GM19372 (cell line): ENCODE measurements at regions not wholly inside any gene's neighbourhood (a gene's known extent, or its start where the extent isn't known, plus 50 kb on each side); places are given as distances from the start of the nearest gene placed in this dataset.

Experiments used
- ATAC-seq: cut with Tn5 transposase; IDR thresholded peaks from one replicate; pipeline ENCODE4 v1.9.1; 2021; ENCODE audit warnings: mild to moderate bottlenecking, low read depth, moderate library complexity; ENCODE audit not compliant: unreplicated experiment

DNA sequence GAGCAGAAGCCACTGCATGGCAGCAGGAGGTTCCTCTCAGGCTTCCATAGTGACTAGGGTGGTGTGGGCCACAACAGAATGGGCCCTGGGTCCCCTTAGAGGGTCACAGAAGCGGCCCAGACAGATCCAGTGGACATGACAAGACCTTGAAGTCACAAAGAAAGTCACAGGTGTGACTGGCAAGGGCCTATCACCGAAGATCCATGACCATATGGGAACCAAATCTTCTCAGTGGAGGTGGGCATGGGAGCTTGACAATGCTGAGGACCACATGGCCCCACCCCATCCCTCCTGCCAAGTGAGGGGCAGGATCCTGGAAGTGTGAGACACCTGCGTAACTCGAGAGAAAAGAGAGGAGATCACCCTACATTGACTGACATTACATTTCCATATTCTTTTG, 332.4 kb downstream of the MSX2 start:
- no peak for ATAC-seq

DNA sequence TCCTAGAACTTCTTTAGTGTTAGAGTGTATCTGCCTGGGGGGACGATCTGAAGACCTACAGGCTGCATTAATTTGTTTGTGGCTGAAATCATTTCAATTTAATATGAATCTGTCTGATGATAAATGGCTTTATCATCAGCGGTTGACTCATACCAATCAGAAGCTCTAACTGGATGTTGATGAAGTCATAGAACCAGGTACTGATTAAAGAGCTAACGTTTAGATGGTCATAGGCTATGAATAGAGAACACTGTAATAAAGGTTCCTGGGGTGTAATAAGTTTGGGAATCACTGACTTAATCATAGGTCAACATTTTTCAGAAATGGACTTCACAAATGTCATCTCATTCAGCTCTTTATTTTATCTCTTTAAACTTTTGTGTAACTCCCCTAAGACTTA, 329.9 kb downstream of the MSX2 start:
- no peak for ATAC-seq

GRCh38 chr5:175052351-175052750, 328.0 kb downstream of the MSX2 start:
- no peak for ATAC-seq

DNA sequence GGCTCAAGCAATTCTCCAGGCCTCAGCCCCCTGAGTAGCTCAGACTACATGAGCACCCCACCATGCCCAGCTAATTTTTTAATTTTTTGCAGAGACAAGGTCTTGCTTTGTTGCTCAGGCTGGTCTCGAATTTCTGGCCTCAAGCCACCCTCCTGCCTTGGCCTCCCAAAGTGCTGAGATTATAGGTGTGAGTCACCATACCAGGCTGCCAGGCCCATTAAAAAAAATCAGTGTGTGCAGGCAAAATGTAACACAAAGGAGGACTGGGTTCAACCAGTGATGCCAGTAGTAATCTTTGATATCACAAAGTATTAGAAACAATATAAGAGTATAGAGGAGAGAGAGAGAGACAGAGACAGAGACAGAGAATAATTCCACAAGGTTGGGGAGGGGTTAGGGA, 322.7 kb downstream of the MSX2 start:
- ATAC-seq: no peak

DNA sequence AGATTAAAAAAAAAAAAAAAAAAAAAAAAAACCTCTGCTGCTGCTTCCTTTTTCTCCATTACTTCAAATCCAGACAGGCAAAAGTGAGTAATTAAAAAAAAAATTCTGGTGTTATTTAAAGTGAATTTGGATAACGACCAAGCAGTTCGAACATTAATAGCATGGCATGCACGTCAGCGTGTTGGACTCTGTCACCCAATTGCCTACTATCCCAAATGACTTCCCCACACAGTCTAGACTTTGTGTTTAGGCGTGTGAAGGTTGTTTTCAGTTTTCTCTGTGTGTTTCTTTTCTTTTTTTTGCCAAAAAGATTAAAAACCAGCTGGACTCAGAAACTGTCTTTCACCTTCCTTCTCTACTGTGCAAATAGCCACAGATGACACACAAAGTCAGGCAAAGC, 321.4 kb downstream of the MSX2 start:
- ATAC-seq: no peak

- no peak for ATAC-seq
These were observed 313.4 kb downstream of the MSX2 start for GRCh38 chr5:175037820-175038219.

- no peak for ATAC-seq
These were observed 311.6 kb downstream of the MSX2 start for GRCh38 chr5:175035882-175036533.

DNA sequence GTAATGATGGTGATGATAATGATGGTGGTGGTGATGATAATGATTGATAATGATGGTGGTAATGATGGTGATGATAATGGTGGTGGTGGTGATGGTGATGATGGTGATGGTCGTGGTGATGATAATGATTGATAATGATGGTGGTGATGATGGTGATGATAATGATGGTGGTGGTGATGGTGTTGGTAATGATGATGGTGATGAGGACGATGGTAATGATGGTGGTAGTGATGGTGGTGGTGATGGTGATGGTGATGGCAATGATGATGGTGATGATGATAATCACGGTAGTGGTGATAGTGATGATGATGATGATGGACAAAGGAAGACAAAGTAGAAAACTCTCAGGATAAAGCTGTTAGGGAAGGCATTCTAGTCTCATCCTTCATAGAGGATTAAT, 310.5 kb downstream of the MSX2 start:
- ATAC-seq: no peak

GRCh38 chr5:175032741-175033151, 308.4 kb downstream of the MSX2 start:
- no peak for ATAC-seq

- ATAC-seq: no peak
These were observed 307.6 kb downstream of the MSX2 start for GRCh38 chr5:175032013-175032412.

- ATAC-seq: no peak
These were observed 303.0 kb downstream of the MSX2 start for GRCh38 chr5:175027390-175027789.

GRCh38 chr5:175025077-175025476, 300.7 kb downstream of the MSX2 start:
- no peak for ATAC-seq

GRCh38 chr5:175021841-175022625, 297.7 kb downstream of the MSX2 start:
- ATAC-seq: no peak

DNA sequence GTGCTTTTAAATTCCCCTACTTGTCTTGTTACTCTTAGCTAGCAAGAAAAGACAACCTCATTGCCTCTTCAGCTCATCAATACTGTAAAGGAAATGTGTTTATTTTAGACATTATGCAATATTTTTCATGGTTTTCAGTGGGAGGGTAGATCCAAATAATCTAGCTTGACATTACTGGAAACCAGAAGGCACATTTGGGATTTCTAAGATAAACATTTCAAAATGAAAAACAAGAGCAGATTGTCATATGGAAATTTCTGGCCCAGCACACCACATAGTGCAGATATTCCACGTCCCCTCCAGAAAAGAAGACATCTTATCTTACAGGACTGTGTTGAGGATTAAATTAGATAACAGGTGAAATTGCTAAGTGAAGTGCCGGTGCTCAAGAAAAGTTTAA, 296.9 kb downstream of the MSX2 start:
- no peak for ATAC-seq

- ATAC-seq: no peak
These were observed 290.8 kb downstream of the MSX2 start for GRCh38 chr5:175015028-175015685.

GRCh38 chr5:175013251-175013650, 288.9 kb downstream of the MSX2 start:
- no peak for ATAC-seq

DNA sequence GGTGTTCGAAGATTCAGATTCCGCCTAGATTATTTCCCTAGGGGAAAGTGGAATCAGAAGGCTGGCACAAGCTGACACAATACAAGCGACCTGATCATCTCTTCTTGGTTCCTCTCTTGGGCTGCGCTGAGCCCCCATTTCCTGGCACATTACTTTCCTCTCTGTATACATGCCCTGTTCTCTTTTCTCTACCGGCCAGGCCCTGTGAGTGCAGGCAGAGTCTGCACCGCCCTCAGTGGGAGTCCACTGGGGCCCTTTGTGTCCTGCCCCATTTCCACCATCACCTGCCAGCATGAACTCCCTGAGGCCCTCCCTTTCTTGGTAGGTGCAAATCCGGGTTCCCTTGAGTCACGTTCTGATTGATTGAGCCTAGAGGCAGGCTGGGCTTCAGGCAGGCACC, 287.9 kb downstream of the MSX2 start:
- no peak for ATAC-seq

DNA sequence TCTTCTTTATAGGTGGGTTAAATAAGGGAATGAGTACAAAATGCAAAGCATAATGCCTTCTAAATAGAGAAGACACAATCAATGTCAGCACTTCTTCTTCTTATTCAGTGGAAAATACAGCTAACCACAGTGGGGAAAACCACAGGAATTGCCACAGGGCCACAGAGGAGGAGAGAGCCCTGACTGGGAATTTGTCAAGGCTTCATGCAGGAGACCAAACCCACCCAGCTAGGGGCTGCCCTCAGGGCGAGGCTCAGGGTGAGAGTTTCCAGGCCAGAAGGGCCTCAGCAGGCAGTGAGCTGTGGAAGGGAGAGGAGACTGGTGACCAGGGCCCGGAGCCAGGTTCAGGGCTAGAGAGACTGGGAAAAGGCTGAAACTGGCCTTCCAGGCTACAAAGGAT, 279.1 kb downstream of the MSX2 start:
- ATAC-seq: no peak

DNA sequence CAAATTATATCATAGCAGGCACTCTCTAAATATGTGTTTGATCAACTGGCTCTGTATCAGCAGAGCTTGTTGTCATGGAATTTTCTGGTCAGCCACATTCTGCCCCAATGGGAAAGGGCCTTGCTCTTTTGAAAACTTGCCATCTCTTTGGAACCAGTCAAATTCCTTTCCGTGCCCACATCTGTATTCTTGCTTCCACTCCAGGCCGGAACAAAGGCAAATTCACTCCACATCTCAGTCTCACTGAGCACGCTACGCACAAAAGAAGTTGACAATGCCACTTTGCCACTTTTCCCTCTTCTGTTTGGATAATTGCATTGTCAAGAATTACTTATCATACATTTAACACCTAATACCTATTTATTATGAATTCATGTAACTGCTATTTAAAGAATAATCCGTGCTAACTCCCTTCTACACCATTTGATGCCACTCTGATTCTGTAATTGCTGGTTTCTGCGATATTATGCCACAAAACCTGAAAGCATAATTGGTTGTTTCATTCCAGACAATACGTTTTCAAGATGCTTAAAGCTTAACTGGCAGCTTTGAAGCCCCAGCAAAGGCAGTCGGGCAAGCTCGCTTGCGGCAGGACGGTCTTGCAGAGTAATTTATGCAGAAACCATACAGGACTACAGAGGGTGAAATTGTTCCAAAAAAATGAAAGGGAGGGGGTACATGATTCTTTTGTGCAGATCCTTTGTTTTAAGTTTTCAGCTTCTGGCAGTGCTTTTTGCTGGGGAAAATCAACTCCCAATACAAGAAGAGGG, 277.7 kb downstream of the MSX2 start:
- no peak for ATAC-seq

DNA sequence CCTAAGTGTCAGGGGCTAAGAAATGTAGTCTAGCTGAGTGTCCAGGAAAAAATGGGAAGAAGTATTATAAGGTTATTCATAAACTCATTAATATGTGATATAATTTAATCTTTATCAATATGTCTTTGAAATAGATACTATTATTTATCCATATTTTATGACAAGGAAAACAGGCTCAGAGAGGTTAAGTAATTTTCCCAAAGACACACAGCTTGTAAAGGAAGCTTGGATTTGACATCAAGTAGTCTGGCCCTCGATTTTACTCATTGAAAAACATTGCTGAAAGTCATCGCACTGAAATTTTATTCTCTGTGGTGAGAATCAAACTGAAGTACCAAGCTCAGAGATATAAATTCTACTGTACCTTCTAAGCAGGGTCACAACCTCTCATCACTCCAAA, 276.9 kb downstream of the MSX2 start:
- no peak for ATAC-seq

DNA sequence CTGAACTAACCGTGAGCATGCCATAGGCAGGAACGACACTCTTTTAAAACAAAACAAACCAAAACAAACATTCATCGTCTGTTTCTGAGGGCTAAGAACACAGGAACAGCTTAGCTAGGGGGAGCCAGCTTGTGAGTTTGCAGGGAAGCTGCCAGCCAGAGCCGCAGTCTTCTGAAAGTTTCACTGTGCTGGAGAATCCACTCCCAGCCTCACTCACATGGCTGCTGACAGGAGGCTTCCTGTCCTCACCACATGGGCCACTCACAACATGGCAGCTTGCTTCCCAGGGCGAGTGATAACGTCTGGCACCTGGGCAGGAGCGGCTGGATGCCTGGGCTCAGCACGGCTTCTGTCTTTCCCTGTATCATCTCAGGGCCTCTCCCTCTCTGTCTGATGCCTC, 275.2 kb downstream of the MSX2 start:
- no peak for ATAC-seq
